HG03442 (cell line): ENCODE measurements at regions not wholly inside any gene's neighbourhood (a gene's known extent, or its start where the extent isn't known, plus 50 kb on each side); places are given as distances from the start of the nearest gene placed in this dataset.

ENCODE experiments used
- ATAC-seq: cut with Tn5 transposase; IDR thresholded peaks from one replicate; pipeline ENCODE4 v1.9.1; 2021; ENCODE audit warnings: mild to moderate bottlenecking, moderate library complexity; ENCODE audit not compliant: unreplicated experiment

GRCh38 chr11:92423115-92424034 lies 198.8 kb downstream of the FAT3 start:
- ATAC-seq, result no peak

- ATAC-seq, result no peak
Measured at GRCh38 chr11:92424281-92424680, 199.7 kb downstream of the FAT3 start.

- no peak for ATAC-seq
Measured at GRCh38 chr11:92425127-92425526, 200.5 kb downstream of the FAT3 start.

- ATAC-seq, result no peak
Measured at GRCh38 chr11:92432515-92432914, 207.9 kb downstream of the FAT3 start.

DNA sequence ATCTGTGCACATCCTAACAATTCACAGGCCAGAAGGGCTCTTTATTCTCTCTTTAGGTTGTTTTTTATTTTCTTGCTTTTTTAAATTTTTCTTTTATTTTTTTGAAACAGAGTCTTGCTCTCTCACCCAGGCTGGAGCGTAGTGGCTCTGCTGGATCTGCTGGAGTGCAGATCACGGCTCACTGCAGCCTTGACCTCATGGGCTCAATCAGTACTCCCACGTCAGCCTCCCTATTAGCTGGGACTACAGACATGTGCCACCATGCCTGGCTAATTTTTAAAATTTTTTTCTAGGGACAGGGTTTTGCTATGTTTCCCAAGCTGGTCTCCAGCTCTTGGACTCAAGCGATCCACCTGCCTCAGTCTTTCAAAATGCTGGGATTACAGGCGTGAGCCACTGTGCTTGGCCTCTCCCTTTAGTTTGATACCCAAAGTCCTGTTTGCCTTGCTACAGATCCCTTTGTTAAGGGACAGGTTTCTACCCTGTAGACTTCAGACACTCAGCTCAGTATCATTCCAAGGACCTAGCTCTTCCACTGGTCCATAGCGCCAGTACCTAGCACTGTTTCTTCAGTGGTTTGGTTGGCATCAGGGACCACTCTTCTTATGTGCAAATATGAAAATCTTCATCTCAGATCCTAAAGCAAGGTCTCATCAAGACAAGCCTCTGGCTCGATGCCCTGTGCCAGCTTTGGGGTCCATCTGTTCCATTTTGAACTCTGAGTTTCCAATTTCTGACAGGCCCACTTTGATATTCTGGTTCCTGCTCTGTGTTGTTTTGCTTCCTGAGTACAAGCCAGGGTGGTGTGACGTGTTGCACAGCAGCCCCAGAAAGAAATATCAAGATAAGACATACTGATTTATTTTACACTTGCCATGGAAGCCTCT lies 211.7 kb downstream of the FAT3 start:
- ATAC-seq, result no peak

DNA sequence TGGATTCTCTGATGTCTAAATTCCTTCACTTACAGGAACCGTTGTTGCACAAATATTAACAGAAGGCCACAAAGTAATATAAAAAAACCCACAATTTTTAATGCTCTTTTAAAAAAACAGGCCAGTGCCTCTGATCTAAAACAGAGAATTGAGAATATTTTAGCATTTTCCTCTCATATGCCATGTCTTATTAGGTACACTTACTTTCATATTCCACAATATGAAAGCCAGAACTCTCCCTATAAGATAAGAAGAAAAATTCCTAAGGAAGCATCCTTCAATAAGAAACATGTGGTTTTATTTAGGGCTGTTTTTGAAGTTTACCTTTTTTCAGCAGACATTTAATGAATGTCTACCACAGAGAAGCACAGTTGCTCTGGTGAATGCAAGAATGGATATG lies 214.5 kb downstream of the FAT3 start:
- no peak for ATAC-seq

DNA sequence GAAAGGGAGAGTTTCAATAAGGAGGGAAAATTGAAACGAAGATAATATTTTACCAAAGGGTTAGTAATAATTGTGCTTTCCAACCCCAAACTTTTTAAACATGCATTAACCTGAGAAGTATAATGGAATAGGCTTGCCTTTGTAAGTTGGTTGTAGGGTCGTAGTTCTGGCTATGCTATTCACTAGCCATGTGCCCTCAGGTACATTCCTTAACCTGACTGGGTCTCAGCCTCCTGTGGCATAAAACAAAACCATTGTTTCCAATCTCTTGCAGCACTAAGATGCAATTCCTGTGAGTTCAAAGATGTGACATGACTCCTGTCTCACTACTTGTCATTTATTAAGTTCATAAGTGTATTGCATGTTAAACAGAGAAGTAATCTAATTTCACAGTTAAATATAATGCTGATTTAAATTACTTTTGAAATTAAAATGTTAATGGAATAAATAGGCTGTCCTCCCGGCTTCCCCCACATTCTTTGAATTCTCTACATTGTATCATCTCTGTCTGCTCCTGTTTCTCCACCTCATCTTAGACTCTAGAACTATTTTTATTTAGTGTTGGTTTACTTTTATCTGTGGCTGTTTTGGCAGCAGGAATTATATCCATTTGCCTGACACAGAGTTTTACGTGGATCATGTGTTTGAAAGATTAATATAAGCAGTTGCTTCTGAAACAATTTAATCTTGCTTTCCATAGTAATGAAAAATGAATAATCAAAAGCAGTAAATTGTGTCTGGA lies 216.3 kb downstream of the FAT3 start:
- no peak for ATAC-seq

- ATAC-seq, result no peak
Measured at GRCh38 chr11:92441443-92441726, 216.8 kb downstream of the FAT3 start.

DNA sequence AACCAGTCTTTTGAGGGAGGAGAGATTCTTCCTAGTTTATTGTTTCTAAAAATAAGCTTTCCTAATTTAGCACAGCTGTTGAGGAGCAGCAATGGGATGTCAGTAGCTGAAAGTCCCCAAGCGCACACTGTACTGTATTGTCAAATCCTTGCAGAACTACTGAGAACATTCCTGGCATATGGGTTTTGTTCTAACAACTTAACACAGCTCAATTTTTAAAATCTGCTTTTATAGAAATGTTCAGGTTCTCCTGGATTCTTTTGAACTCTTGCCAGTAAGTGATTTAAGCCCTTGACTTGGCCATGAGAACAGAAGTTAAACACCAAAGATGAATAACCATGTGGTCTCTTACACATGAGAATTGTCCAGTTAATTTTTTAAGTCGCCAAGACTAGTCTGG lies 218.6 kb downstream of the FAT3 start:
- no peak for ATAC-seq

DNA sequence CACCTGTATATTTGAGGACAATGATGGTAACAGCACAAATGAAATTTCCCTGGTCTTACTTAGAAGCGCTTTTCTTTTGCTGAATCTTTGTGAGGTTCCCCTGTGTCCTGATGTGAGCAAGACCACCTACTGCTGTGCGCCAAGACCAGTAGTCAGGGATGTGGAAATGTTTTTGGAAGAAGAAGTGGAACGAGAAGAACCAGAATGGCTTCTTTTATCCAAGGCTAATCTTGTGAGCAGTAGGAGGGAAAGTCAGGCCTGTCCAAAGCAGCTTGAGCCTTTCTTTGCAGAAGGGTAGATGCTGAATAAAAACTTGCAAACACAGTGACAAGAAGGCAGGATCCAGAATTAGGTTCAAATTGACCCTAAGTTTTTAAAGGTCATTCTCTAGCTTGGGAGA lies 223.0 kb downstream of the FAT3 start:
- ATAC-seq, result no peak

GRCh38 chr11:92449222-92449621 lies 224.6 kb downstream of the FAT3 start:
- no peak for ATAC-seq

DNA sequence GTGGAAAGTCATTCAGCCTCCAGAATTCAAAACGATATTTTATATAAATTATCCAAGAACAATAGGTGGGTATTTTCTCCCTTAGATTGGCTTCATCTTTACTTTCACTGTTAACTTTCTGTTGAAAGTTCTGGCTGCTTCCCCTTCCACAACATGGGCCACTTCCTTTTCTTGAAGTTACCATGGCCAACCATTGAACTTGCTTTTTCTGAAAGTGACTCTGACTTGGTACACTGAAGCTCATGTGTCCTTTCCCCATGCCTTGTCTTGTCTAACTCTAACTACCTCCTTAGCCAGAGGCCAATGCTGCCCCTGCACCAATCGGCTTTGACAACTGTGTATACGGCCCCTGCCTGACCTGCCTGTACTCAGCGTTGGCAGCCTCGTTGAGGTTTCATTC lies 225.2 kb downstream of the FAT3 start:
- no peak for ATAC-seq

- ATAC-seq, result no peak
Measured at GRCh38 chr11:92451063-92451462, 226.4 kb downstream of the FAT3 start.

- no peak for ATAC-seq
Measured at GRCh38 chr11:92453055-92453454, 228.4 kb downstream of the FAT3 start.

- ATAC-seq, result no peak
Measured at GRCh38 chr11:92455210-92455790, 230.7 kb downstream of the FAT3 start.

GRCh38 chr11:92457250-92457649 lies 232.6 kb downstream of the FAT3 start:
- ATAC-seq, result no peak

- ATAC-seq, result no peak
Measured at GRCh38 chr11:92458486-92458885, 233.9 kb downstream of the FAT3 start.

GRCh38 chr11:92460213-92460612 lies 235.6 kb downstream of the FAT3 start:
- no peak for ATAC-seq

- ATAC-seq, result no peak
Measured at GRCh38 chr11:92461447-92461846, 236.8 kb downstream of the FAT3 start.

DNA sequence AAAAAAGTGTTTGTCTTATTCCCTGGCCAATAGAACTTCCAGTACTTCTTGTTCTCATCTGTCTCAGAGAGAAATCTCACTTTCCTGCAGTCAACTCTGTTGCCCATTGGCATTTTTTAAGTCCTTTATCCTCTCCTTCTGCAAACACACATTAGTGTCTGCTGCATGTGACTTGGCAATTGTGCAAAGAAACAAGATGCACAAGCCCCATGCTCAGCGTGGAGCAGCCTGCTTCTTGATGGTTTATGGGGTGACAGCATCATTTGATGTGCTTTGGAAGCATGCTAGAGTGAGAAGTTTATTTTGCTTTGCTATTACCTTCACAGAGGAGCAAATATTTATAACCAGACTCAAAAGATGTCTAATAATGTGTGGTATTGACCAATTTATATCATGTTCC lies 238.2 kb downstream of the FAT3 start:
- no peak for ATAC-seq

DNA sequence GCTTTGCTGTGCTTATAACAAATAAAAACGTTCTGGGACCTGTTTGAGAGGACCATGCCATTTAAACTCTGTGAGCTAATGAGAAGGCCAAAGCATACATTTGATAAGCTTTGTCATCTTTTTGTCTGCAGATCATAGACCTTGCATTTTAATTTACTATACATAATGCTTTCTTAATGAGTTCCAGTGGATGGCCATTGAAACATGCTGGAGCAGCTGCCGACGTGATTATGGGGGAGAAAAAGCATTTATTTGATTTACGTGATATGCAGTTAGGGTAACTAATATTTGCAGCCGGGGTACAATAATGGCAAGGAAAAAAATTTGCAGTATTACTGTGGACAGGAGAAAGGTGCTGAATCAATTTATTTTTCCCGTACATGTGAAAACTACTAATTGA lies 240.2 kb downstream of the FAT3 start:
- ATAC-seq, result no peak
